Endothelial cell of umbilical vein (primary cell): ENCODE measurements at regions not wholly inside any gene's neighbourhood (a gene's known extent, or its start where the extent isn't known, plus 50 kb on each side); places are given as distances from the start of the nearest gene placed in this dataset.

Source experiments
- BruUV-seq: library from RNA; stranded (reverse); fragments of 400-500 nt; replicated peaks from 2 replicates; lab custom pipeline; 2021; lab: Mats Ljungman, UMichigan
- CTCF ChIA-PET: fragments of 300-600, 350-600 bp; sonication (Branson Sonifier 250); formaldehyde crosslinking; loops from one replicate; lab custom pipeline; 2021; ENCODE audit warnings: antibody characterized with exemption, inconsistent platforms; lab: Charles Lee
- POLR2A ChIA-PET: fragments of 300-600, 350-600 bp; sonication (Branson Sonifier 250); formaldehyde crosslinking; loops from one replicate; lab custom pipeline; 2021; ENCODE audit warnings: antibody characterized with exemption, inconsistent platforms; lab: Charles Lee
- DNase-seq: peaks from one replicate; pipeline ENCODE4 v3.0.0-alpha.2; 2011; ENCODE audit warnings: low read depth, low spot score
- FAIRE-seq: peaks from 2 replicates; lab custom pipeline; 2011; peaks lifted over from hg19 to GRCh38; lab: Jason Lieb, UNC
- H2AFZ ChIP-seq: 2 replicates; pipeline ENCODE4 v1.6.0; 2012; ENCODE audit warnings: low read depth, low read length, control low read depth, inconsistent platforms
- H3K27ac ChIP-seq: 2 replicates; pipeline ENCODE4 v1.5.1; 2011; ENCODE audit warnings: low read depth, mild to moderate bottlenecking, control low read depth, low read length, moderate library complexity; ENCODE audit not compliant: insufficient read depth
- H3K27me3 ChIP-seq, 2 experiments: 2 replicates each; pipeline versions ENCODE4 v1.6.0 to v1.6.1; 2011; ENCODE audit warnings: low read length in 2 of 2, mixed read lengths in 1 of 2; ENCODE audit not compliant: control insufficient read depth in 2 of 2, insufficient read depth in 2 of 2
- H3K36me3 ChIP-seq, 2 experiments: 2 replicates in 1 of 2; 3 replicates in 1 of 2; pipeline ENCODE4 v1.5.1; 2011; ENCODE audit warnings: low read length in 2 of 2, mild to moderate bottlenecking in 1 of 2, moderate library complexity in 1 of 2; ENCODE audit not compliant: control insufficient read depth in 2 of 2, insufficient read depth in 2 of 2; ENCODE audit errors: extremely low read depth in 1 of 2
- H3K4me1 ChIP-seq: 3 replicates; pipeline ENCODE4 v1.5.1; 2011; ENCODE audit warnings: mild to moderate bottlenecking, low read length; ENCODE audit not compliant: control insufficient read depth, insufficient read depth; ENCODE audit errors: extremely low read depth
- H3K4me2 ChIP-seq: 2 replicates; pipeline ENCODE4 v1.6.1; 2011; ENCODE audit warnings: low read length, control low read depth, mixed read lengths; ENCODE audit not compliant: insufficient read depth
- H3K4me3 ChIP-seq, 3 experiments: fragments of 200-600 bp in 1 of 3; sonication (generic), shearing (Covaris generic) in 1 of 3; replicated peaks in 1 of 3; 2 replicates each; pipeline ENCODE4 v1.5.1; 2011 to 2016; ENCODE audit warnings: control low read depth in 3 of 3, low read length in 3 of 3, mild to moderate bottlenecking in 2 of 3, inconsistent platforms in 1 of 3, low read depth in 1 of 3, moderate library complexity in 1 of 3; ENCODE audit not compliant: insufficient read depth in 1 of 3
- H3K79me2 ChIP-seq: 2 replicates; pipeline ENCODE4 v1.6.0; 2012; ENCODE audit warnings: low read length, inconsistent platforms; ENCODE audit not compliant: control insufficient read depth, insufficient read depth
- H3K9ac ChIP-seq: replicated peaks from 2 replicates; pipeline ENCODE3; 2011; ENCODE audit warnings: low read length, control low read depth; ENCODE audit not compliant: insufficient read depth; ENCODE audit errors: extremely low read depth
- H3K9me1 ChIP-seq: replicated peaks from 3 replicates; pipeline ENCODE4 v1.6.0; 2011; ENCODE audit warnings: mild to moderate bottlenecking, low read length; ENCODE audit not compliant: control insufficient read depth, insufficient read depth; ENCODE audit errors: extremely low read depth
- H3K9me3 ChIP-seq: replicated peaks from 2 replicates; pipeline ENCODE4 v1.5.1; 2012; ENCODE audit warnings: low read length, inconsistent platforms; ENCODE audit not compliant: control insufficient read depth, insufficient read depth
- H4K20me1 ChIP-seq: replicated peaks from 2 replicates; pipeline ENCODE3; 2011; ENCODE audit warnings: mild to moderate bottlenecking, low read length; ENCODE audit not compliant: control insufficient read depth, insufficient read depth; ENCODE audit errors: extremely low read depth
- CTCF ChIP-seq, 2 donors: IDR thresholded peaks; 1 replicate in 1 of 2; 2 replicates in 1 of 2; pipeline ENCODE4 v1.5.1; 2011; ENCODE audit warnings: low read length in 2 of 2, mild to moderate bottlenecking in 2 of 2, moderate library complexity in 2 of 2, control low read depth in 1 of 2, inconsistent platforms in 1 of 2, low read depth in 1 of 2; ENCODE audit not compliant: insufficient read depth in 1 of 2; ENCODE audit errors: extremely low read depth in 1 of 2
- EZH2 ChIP-seq: IDR thresholded peaks from 2 replicates; pipeline ENCODE4 v1.6.1; 2012; ENCODE audit warnings: borderline replicate concordance, low read depth, mild to moderate bottlenecking, moderate library complexity, low read length, inconsistent platforms; ENCODE audit not compliant: severe bottlenecking
- FOS ChIP-seq: IDR thresholded peaks from 2 replicates; pipeline ENCODE4 v1.6.1; 2011; ENCODE audit warnings: mild to moderate bottlenecking, low read length, moderate library complexity, borderline replicate concordance; ENCODE audit not compliant: insufficient read depth
- GATA2 ChIP-seq: IDR thresholded peaks from 2 replicates; pipeline ENCODE4 v1.7.0; 2011; ENCODE audit warnings: low read depth, mild to moderate bottlenecking, moderate library complexity, mixed read lengths, low read length; ENCODE audit not compliant: insufficient read length, insufficient read depth
- JUN ChIP-seq: IDR thresholded peaks from 2 replicates; pipeline ENCODE4 v1.6.1; 2011; ENCODE audit warnings: borderline replicate concordance, low read depth; ENCODE audit not compliant: insufficient read length, insufficient read depth
- MAX ChIP-seq: IDR thresholded peaks from 2 replicates; pipeline ENCODE4 v1.6.1; 2011; ENCODE audit not compliant: insufficient read depth, insufficient read length
- MYC ChIP-seq: IDR thresholded peaks from one replicate; pipeline ENCODE4 v1.6.1; 2011; ENCODE audit warnings: mild to moderate bottlenecking, low read depth, low read length
- POLR2A ChIP-seq: IDR thresholded peaks from 2 replicates; pipeline ENCODE4 v1.6.1; 2012; ENCODE audit warnings: low read depth, mild to moderate bottlenecking, control low read depth, low read length
- POLR2AphosphoS5 ChIP-seq: IDR thresholded peaks from 2 replicates; pipeline ENCODE4 v1.6.1; 2012; ENCODE audit warnings: low read depth, mild to moderate bottlenecking, control low read depth, low read length, moderate library complexity; ENCODE audit not compliant: insufficient read depth
- dilution Hi-C: fragments of 300-500 bp; cut with MboI; formaldehyde crosslinking; loops from one replicate; pipeline ENCODE4 v1.15.0; 2019; ENCODE audit warnings: low sequenced_read_pairs; ENCODE audit not compliant: extremely low pct_ligation_motif_present
- intact Hi-C: fragments of 100-400 bp; cut with micrococcal nuclease; formaldehyde crosslinking; loops from one replicate; pipeline ENCODE4 v1.10.0; 2022

GRCh38 chr2:33913071-33913616 lies 314.0 kb upstream of the FAM98A start:
- no peak for FAIRE-seq
- POLR2A ChIA-PET: no interaction called here
- no peaks in the 10 kb centered on the region for H4K20me1 ChIP-seq
- H3K9ac ChIP-seq: no peak overlapping the region
- H3K4me3 ChIP-seq: no peak overlapping the region
- DNase-seq: no peak
- H3K36me3 ChIP-seq: no peaks in the 10 kb centered on the region
- H3K9me1 ChIP-seq: no peaks in the 10 kb centered on the region
- TF ChIP-seq JUN: no peak
- no peak for TF ChIP-seq CTCF (IDR thresholded peaks at IDR 0.05; ENCODE audit: extremely low read depth in 1 of 2, insufficient read depth in 1 of 2, low read depth in 1 of 2, low read length in 2 of 2)
- TF ChIP-seq GATA2: no peak
- TF ChIP-seq MYC: no peak
- TF ChIP-seq EZH2: no peak
- TF ChIP-seq FOS: no peak
- TF ChIP-seq MAX: no peak
- TF ChIP-seq POLR2A: no peak
- TF ChIP-seq POLR2AphosphoS5: no peak
- no peak overlapping the region for H3K4me2 ChIP-seq
- dilution Hi-C loops: no loop called here
- peaks cover 2% of the 10 kb centered on the region for H3K9me3 ChIP-seq
- H3K79me2 ChIP-seq: no peaks in the 10 kb centered on the region
- CTCF ChIA-PET: no interaction called here
- intact Hi-C loops: no loop called here
- H3K4me1 ChIP-seq: no peaks in the 10 kb centered on the region
- BruUV-seq: no TSS peak
- H2AFZ ChIP-seq: no peak overlapping the region
- H3K27ac ChIP-seq: no peak overlapping the region
- no peaks in the 10 kb centered on the region for H3K27me3 ChIP-seq
